ENCODE measurements at regions not wholly inside any gene's neighbourhood (a gene's known extent, or its start where the extent isn't known, plus 50 kb on each side); places are given as distances from the start of the nearest gene placed in this dataset.
A peak's percentile ranks its signal among the peaks of the same experiment; 100 is the strongest.

DNA sequence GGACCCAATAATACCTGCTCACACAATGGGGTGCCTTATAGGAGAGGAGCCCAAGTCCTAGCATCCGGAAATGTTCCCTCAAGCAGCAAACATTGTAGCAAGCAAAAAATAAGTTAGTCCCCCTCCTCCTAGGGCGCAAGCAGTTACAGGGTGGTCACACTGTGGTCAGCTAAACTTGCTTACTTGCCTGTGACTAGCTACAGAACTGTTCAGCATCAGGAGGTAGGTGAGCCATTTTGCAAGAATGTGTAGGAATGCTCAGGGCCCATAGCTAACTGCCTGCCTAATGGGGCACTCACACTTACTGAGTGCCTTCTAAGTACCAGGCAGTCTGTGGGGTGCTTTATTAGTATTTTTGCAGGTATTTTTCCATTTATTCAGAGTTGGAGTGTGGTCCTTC, 154.6 kb upstream of the GRIN2B start:
- Histone ChIP-seq H4K20me1 (ENCODE audit: insufficient read depth, low read length) (no peaks in the 10 kb centered on the region), H3K79me2 (ENCODE audit: low read length) (no peaks in the 10 kb centered on the region), H3K4me1 (ENCODE audit: low read length) (no peaks in the 10 kb centered on the region), H3K4me2 (ENCODE audit: low read length) (no peak overlapping the region), H3K9me3 (ENCODE audit: insufficient read depth, low read length) (no peaks in the 10 kb centered on the region), H2AFZ (ENCODE audit: low read depth, low read length) (no peak overlapping the region), H3K4me3 (ENCODE audit: low read length) (no peak overlapping the region), H3K27ac (ENCODE audit: low read length) (no peak overlapping the region), H3K27me3 (ENCODE audit: low read depth, low read length) (no peaks in the 10 kb centered on the region), H3K36me3 (replicated peaks; ENCODE audit: low read depth, low read length) (no peaks in the 10 kb centered on the region), H3K9ac (ENCODE audit: low read length) (no peak overlapping the region)
- TF ChIP-seq, protein P1, sequence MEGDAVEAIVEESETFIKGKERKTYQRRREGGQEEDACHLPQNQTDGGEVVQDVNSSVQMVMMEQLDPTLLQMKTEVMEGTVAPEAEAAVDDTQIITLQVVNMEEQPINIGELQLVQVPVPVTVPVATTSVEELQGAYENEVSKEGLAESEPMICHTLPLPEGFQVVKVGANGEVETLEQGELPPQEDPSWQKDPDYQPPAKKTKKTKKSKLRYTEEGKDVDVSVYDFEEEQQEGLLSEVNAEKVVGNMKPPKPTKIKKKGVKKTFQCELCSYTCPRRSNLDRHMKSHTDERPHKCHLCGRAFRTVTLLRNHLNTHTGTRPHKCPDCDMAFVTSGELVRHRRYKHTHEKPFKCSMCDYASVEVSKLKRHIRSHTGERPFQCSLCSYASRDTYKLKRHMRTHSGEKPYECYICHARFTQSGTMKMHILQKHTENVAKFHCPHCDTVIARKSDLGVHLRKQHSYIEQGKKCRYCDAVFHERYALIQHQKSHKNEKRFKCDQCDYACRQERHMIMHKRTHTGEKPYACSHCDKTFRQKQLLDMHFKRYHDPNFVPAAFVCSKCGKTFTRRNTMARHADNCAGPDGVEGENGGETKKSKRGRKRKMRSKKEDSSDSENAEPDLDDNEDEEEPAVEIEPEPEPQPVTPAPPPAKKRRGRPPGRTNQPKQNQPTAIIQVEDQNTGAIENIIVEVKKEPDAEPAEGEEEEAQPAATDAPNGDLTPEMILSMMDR (IDR thresholded peaks at IDR 0.05; ENCODE audit: low read depth, low read length) = no peak
- no peak for TF ChIP-seq EZH2phosphoT487 (IDR thresholded peaks at IDR 0.05; ENCODE audit: low read depth)

DNA sequence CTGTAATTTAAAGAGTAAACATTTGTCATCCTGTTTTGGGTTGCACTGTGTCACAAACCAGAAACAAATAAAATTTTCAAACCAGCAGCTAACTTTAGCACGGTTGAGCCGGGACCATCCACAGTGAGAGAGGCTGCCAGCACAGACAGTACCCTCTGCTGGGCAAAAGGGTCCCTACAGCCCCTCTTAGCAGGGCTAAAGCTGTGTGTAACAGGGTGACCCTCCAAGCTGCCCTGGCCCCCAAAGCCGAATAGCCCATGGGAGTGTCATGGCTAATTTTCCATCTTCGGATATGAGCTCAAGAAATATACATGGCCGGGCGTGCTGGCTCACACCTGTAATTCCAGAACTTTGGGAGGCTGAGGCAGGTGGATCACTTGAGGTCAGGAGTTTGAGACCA, 157.1 kb upstream of the GRIN2B start:
- Histone ChIP-seq H3K9ac (ENCODE audit: low read length) (no peak overlapping the region), H3K4me3 (ENCODE audit: low read length) (no peak overlapping the region), H4K20me1 (ENCODE audit: insufficient read depth, low read length) (no peaks in the 10 kb centered on the region), H2AFZ (ENCODE audit: low read depth, low read length) (no peak overlapping the region), H3K9me3 (ENCODE audit: insufficient read depth, low read length) (no peaks in the 10 kb centered on the region; the same call in 1 of the 2 replicates), H3K27me3 (ENCODE audit: low read depth, low read length) (no peaks in the 10 kb centered on the region), H3K36me3 (replicated peaks; ENCODE audit: low read depth, low read length) (no peaks in the 10 kb centered on the region), H3K27ac (ENCODE audit: low read length) (no peak overlapping the region), H3K79me2 (ENCODE audit: low read length) (no peaks in the 10 kb centered on the region), H3K4me1 (ENCODE audit: low read length) (no peaks in the 10 kb centered on the region), H3K4me2 (ENCODE audit: low read length) (no peak overlapping the region)
- TF ChIP-seq, protein P1 (IDR thresholded peaks at IDR 0.05; ENCODE audit: low read depth, low read length) = peak; percentile 29
- TF ChIP-seq EZH2phosphoT487 (IDR thresholded peaks at IDR 0.05; ENCODE audit: low read depth) = no peak

DNA sequence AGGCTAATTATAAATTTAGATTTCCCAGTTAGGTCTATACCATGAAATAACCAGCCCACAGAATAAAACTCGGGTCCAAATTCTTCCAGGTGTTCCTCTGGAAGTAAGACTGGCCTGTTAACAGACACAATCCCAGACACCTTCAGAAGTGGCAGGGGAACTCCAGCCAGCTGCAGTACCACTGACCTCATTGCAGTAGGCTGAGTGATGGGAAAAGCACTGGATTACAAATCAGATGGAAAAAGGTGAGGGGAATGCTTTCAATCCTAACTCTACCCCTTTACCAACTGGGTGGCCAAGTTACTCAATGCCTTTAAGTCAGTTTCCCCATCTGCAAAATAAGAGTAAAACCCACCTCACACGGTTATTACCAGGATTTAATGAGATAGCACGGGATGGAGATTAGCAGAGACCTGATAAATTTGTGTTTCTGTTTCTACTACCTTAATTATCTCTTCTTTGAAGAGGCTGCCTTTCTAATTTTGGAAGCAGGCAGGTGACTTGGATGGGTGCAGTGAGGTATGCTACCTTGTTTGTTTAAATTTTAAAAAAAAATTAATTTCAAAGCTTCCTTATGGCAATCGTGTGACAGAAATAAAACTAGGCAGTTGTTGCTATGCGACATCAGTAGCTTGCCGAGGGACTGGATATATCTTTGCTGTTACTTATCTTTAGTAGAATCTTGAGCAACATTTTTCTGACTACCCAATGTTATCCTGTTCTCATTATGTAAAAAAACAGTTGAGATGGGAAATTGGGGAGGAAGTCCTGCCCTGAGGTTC, 167.3 kb upstream of the GRIN2B start:
- TF ChIP-seq, protein P1 (IDR thresholded peaks at IDR 0.05; ENCODE audit: low read depth, low read length) = no peak
- TF ChIP-seq EZH2phosphoT487 (IDR thresholded peaks at IDR 0.05; ENCODE audit: low read depth) = no peak
- H4K20me1 ChIP-seq (ENCODE audit: insufficient read depth, low read length) = no peaks in the 10 kb centered on the region
- no peaks in the 10 kb centered on the region for H3K79me2 ChIP-seq (ENCODE audit: low read length)
- no peak overlapping the region for H3K9ac ChIP-seq (ENCODE audit: low read length)
- H3K9me3 ChIP-seq (ENCODE audit: insufficient read depth, low read length) = no peaks in the 10 kb centered on the region; the same call in 1 of the 2 replicates
- no peaks in the 10 kb centered on the region for H3K36me3 ChIP-seq (replicated peaks; ENCODE audit: low read depth, low read length)
- H3K4me1 ChIP-seq (ENCODE audit: low read length) = peaks cover 9% of the 10 kb centered on the region
- no peak overlapping the region for H3K4me2 ChIP-seq (ENCODE audit: low read length)
- H3K27ac ChIP-seq (ENCODE audit: low read length) = no peak overlapping the region
- H3K4me3 ChIP-seq (ENCODE audit: low read length) = no peak overlapping the region
- H2AFZ ChIP-seq (ENCODE audit: low read depth, low read length) = no peak overlapping the region
- no peaks in the 10 kb centered on the region for H3K27me3 ChIP-seq (ENCODE audit: low read depth, low read length)

DNA sequence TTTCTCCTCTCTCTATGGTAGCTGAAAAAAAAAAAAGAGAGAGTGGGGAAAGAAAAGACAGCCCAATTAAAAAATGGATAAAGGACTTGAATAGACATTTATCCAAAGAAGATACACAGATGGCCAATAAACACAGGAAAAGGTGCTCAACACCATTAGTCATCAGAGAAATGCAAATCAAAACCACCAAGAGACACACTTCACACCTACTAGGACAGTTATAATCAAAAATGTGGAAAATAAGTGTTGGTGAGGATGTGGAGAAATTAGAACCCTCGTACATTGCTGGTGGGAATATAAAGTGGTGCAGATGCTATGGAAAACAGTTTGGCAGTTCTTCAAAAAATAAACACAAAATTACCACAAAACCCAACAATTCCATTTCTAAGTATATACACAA, 172.4 kb upstream of the GRIN2B start:
- Histone ChIP-seq H3K27ac (ENCODE audit: low read length) (no peak overlapping the region), H3K4me2 (ENCODE audit: low read length) (peak overlapping the region; percentile 10; the same call in 1 of the 2 replicates), H3K9me3 (ENCODE audit: insufficient read depth, low read length) (0 out of 2 replicates have a peak, but pooled peaks cover 11% of the 10 kb centered on the region), H2AFZ (ENCODE audit: low read depth, low read length) (no peak overlapping the region), H3K4me1 (ENCODE audit: low read length) (peaks cover 38% of the 10 kb centered on the region), H3K36me3 (replicated peaks; ENCODE audit: low read depth, low read length) (peaks cover 5% of the 10 kb centered on the region), H4K20me1 (ENCODE audit: insufficient read depth, low read length) (no peaks in the 10 kb centered on the region), H3K4me3 (ENCODE audit: low read length) (no peak overlapping the region), H3K79me2 (ENCODE audit: low read length) (no peaks in the 10 kb centered on the region), H3K27me3 (ENCODE audit: low read depth, low read length) (no peaks in the 10 kb centered on the region), H3K9ac (ENCODE audit: low read length) (no peak overlapping the region)
- no peak for TF ChIP-seq EZH2phosphoT487 (IDR thresholded peaks at IDR 0.05; ENCODE audit: low read depth)
- TF ChIP-seq, protein P1 (IDR thresholded peaks at IDR 0.05; ENCODE audit: low read depth, low read length) = no peak

All from OCI-LY3 (cell line).